ENCODE measurements at regions not wholly inside any gene's neighbourhood (a gene's known extent, or its start where the extent isn't known, plus 50 kb on each side); places are given as distances from the start of the nearest gene placed in this dataset.
"Not testable (repeated sequence)": the region's sequence is repeated elsewhere in the genome, so short reads cannot be mapped to it uniquely, and the experiment has no call there.

DNA sequence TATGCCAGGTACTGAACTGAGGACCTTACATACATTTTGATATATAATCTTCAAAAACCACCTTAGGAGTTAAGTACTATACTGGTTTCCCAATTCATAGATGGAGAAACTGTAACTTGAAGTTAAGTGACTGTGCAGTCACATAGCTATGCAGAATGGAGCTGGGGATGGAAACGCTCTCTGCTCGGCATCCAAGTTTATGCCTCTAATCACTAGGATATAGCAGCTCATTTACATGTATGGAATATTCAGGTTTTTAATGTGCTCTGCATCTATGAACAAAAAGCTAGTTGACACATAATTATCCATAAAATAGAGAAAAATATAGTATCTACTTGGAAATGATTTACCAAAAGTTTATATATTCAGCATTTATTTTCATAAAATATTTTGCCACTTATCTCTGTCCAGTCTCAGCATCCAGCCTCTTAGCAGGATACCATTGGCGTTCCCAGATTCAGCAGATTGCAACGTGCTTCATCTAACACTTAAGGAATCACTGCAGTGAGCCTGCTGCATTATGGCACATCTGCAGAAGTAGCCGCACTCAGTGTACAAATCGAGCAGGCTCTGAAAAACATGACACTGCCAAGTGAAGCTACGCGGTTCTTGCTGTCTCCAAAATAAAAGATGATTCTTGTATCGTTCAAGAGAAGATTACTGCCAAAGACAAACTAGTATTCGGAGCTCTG lies 70.4 kb downstream of the MRPL57 start:
- H3K4me3 ChIP-seq: no peak overlapping the region
- TF ChIP-seq POLR2A (IDR thresholded peaks at IDR 0.05) (no peak), POLR2AphosphoS5 (IDR thresholded peaks at IDR 0.05) (no peak)
- TF ChIP-seq, protein P1, sequence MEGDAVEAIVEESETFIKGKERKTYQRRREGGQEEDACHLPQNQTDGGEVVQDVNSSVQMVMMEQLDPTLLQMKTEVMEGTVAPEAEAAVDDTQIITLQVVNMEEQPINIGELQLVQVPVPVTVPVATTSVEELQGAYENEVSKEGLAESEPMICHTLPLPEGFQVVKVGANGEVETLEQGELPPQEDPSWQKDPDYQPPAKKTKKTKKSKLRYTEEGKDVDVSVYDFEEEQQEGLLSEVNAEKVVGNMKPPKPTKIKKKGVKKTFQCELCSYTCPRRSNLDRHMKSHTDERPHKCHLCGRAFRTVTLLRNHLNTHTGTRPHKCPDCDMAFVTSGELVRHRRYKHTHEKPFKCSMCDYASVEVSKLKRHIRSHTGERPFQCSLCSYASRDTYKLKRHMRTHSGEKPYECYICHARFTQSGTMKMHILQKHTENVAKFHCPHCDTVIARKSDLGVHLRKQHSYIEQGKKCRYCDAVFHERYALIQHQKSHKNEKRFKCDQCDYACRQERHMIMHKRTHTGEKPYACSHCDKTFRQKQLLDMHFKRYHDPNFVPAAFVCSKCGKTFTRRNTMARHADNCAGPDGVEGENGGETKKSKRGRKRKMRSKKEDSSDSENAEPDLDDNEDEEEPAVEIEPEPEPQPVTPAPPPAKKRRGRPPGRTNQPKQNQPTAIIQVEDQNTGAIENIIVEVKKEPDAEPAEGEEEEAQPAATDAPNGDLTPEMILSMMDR (IDR thresholded peaks at IDR 0.05): no peak
- H3K4me1 ChIP-seq (replicated peaks): no peaks in the 10 kb centered on the region
- WGBS: 77% methylated on average over 10 of the region's 10 CpGs
- DNase-seq (ENCODE audit: low spot score): no peak
- H3K27ac ChIP-seq: no peak overlapping the region
- H3K36me3 ChIP-seq: no peaks in the 10 kb centered on the region
- H3K9me3 ChIP-seq: no peaks in the 10 kb centered on the region
- H3K27me3 ChIP-seq (replicated peaks; ENCODE audit: insufficient read depth): no peaks in the 10 kb centered on the region
- intact Hi-C loops (cut with DNase I): no loop called here

DNA sequence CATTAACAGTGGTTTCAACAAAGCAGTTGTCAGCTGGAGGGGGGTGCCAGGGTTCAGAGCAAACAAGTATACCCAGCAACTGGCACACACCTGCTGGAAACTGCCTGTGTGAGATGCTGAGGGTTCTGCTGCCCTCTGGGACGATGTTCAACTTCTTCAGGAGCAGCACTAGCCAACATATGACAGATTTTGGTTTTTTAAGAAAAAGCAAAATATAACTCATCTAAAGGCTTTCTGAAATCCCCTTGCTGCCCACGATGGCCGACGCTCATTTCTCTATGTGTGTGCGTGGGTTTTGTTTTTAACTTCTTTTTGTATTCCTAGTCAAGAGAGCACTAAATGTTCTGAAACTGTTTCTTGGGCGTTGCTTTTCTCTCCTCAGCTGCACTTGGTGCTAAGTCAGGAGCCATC lies 79.9 kb downstream of the MRPL57 start:
- DNase-seq (ENCODE audit: low spot score): no peak
- H3K27me3 ChIP-seq (replicated peaks; ENCODE audit: insufficient read depth): no peaks in the 10 kb centered on the region
- no peak for TF ChIP-seq POLR2AphosphoS5 (IDR thresholded peaks at IDR 0.05)
- TF ChIP-seq, protein P1 (IDR thresholded peaks at IDR 0.05): no peak
- no peak for TF ChIP-seq POLR2A (IDR thresholded peaks at IDR 0.05)
- no peaks in the 10 kb centered on the region for H3K36me3 ChIP-seq
- no peak overlapping the region for H3K27ac ChIP-seq
- H3K4me1 ChIP-seq (replicated peaks): no peaks in the 10 kb centered on the region
- intact Hi-C loops (cut with DNase I): no loop called here
- H3K9me3 ChIP-seq: no peaks in the 10 kb centered on the region
- 49% methylated on average over 6 of the region's 6 CpGs for WGBS
- no peak overlapping the region for H3K4me3 ChIP-seq

DNA sequence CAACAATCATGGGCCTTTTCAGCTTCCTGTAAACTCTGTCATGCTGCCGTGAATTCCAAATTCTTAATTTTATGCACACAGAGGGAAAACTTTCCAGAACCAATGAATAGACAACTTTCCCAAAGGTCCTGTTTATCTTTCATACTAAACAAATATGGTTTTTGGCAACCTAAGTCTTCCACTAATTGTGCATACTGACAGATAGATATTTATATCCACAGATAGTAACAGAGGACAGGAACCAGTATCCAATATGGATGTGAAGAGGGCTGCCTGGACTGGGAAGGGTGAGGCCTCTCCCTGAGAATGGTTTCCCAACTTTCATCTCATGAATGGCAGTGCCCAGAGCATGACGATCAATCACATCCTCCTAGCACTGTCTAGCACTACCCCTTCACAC lies 80.4 kb downstream of the MRPL57 start:
- Histone ChIP-seq H3K27me3 (replicated peaks; ENCODE audit: insufficient read depth) (no peaks in the 10 kb centered on the region), H3K36me3 (no peaks in the 10 kb centered on the region), H3K27ac (no peak overlapping the region), H3K4me1 (replicated peaks) (no peaks in the 10 kb centered on the region), H3K4me3 (no peak overlapping the region), H3K9me3 (no peaks in the 10 kb centered on the region)
- 58% methylated on average over 2 of the region's 2 CpGs for WGBS
- no peak for DNase-seq (ENCODE audit: low spot score)
- intact Hi-C loops (cut with DNase I): no loop called here
- no peak for TF ChIP-seq POLR2AphosphoS5 (IDR thresholded peaks at IDR 0.05)
- no peak for TF ChIP-seq POLR2A (IDR thresholded peaks at IDR 0.05)
- TF ChIP-seq, protein P1 (IDR thresholded peaks at IDR 0.05): no peak

DNA sequence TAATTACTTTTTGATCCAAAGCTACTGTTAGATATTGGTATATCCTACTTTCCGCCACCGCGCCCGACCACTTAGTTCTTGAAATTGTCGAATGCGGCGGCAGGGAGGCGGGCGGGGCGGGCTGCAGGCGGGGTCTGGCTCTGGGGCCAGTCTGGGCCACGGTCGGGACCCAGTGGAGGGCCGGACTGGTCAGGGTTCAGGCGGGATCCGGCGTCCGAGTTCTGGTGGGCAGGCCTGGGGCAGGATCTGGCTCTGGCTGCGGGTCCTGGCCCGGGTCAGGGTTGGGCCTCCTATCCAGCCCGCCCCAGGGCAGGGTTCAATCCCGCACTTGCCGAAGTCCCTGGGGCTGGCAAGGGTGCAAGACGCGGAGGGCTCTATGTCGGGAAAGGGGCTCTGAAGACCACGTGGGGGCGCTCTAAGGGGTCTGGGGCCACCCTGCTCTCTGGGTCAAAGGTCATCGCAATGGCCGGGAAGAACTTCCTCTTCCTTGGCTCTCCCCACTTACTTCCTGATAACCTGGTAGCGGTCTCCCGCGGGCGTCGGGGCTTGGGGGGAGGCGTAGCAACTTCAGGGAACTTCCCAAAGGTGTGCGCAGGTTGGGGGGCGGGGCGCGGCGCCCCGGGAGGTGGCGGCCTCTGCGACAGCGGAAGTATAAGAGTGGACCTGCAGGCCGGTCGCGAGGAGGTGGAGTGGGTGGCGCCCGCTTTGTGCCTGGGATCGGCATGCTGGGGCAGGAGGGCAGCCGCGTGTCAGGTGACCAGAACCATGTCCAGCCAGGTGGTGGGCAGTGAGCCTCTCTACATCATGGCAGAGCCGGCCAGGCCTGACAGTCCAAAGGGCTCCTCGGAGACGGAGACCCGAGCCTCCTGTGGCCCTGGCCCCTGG lies 83.4 kb downstream of the MRPL57 start:
- no peaks in the 10 kb centered on the region for H3K27me3 ChIP-seq (replicated peaks; ENCODE audit: insufficient read depth)
- H3K4me3 ChIP-seq: no peak overlapping the region
- TF ChIP-seq POLR2A (IDR thresholded peaks at IDR 0.05): no peak
- TF ChIP-seq, protein P1 (IDR thresholded peaks at IDR 0.05): no peak
- TF ChIP-seq POLR2AphosphoS5 (IDR thresholded peaks at IDR 0.05): no peak
- H3K4me1 ChIP-seq (replicated peaks): no peaks in the 10 kb centered on the region
- no peak overlapping the region for H3K27ac ChIP-seq
- 95% methylated on average over 55 of the region's 57 CpGs for WGBS
- intact Hi-C loops (cut with DNase I): no loop called here
- no peaks in the 10 kb centered on the region for H3K36me3 ChIP-seq
- DNase-seq (ENCODE audit: low spot score): no peak
- no peaks in the 10 kb centered on the region for H3K9me3 ChIP-seq

DNA sequence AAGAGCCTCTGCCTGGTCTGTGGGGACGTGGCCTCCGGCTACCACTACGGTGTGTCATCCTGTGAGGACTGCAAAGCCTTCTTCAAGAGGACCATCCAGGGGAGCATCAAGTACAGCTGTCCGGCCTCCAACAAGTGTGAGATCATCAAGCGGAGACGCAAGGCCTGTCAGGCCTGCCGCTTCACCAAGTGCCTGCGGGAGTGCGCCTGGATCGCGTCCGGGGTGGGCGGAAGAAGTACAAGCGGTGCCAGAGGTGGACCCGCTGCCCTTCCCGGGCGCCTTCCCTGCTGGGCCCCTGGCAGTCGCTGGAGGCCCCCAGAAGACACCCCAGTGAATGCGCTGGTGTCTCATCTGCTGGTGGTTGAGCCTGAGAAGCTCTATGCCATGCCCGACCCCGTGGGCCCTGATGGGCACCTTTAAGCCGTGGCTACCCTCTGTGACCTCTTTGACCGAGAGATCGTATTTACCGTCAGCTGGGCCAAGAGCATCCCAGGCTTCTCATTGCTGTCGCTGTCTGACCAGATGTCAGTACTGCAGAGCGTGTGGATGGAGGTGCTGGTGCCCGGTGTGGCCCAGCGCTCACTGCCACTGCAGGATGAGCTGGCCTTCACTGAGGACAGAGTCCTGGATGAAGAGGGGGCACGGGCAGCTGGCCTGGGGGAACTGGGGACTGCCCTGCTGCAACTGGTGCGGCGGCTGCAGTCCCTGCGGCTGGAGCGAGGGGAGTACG lies 84.3 kb downstream of the MRPL57 start:
- H3K4me3 ChIP-seq; H3K9me3 ChIP-seq; intact Hi-C loops (cut with DNase I); H3K36me3 ChIP-seq; H3K4me1 ChIP-seq (replicated peaks); H3K27me3 ChIP-seq (replicated peaks; ENCODE audit: insufficient read depth); H3K27ac ChIP-seq; DNase-seq (ENCODE audit: low spot score): not testable (repeated sequence)
- WGBS: 95% methylated on average over 33 of the region's 35 CpGs

DNA sequence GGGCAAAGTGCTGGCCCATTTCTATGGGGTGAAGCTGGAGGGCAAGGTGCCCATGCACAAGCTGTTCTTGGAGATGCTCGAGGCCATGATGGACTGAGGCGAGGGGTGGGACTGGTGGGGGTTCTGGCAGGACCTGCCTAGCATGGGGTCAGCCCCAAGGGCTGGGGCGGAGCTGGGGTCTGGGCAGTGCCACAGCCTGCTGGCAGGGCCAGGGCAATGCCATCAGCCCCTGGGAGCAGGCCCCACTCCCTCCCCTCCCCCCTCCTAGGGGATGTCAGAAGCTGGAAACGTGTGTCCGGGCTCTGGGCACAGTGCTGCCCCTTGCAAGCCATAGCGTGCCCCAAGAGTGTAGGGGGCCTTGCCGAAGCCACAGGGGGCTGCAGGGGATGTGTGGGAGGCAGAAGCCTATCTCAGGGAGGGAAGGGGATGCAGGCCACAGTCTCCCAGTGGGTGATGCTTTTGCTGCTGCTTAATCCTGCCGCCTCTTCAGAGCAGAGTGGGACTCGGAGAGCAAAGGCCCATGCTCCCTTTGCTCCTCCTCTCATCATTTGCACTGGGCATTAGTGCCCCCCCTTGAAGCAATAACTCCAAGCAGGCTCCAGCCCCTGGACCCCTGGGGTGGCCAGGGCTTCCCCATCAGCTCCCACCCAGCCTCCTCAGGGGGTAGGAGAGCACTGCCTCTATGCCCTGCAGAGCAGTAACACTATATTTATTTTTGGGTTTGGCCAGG lies 85.2 kb downstream of the MRPL57 start:
- DNase-seq (ENCODE audit: low spot score); H3K27me3 ChIP-seq (replicated peaks; ENCODE audit: insufficient read depth); H3K9me3 ChIP-seq; H3K4me3 ChIP-seq; H3K27ac ChIP-seq; H3K36me3 ChIP-seq; H3K4me1 ChIP-seq (replicated peaks); intact Hi-C loops (cut with DNase I): not testable (repeated sequence)
- whole genome bisulfite sequencing: 72% methylated on average over 2 of the region's 9 CpGs

DNA sequence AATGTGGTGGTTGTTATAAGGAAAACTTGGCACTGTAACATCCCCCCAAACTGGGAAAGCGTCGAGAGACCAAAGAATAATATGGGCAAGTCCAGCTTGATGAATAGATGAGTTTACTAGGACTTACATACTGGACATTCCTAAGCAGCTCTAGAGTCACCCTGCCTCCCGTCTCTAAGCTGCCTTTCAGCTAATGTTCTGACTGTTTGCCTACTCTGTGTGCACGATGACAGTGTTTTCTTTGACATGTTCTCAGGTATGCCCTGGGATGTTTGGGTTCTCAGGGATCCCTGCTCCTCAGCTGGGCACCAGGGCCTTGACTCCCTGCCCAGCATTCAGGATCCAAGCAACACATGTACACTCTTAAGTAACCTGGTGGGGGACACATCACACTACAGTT lies 87.5 kb downstream of the MRPL57 start:
- H3K4me1 ChIP-seq (replicated peaks); H3K9me3 ChIP-seq; H3K27ac ChIP-seq; H3K27me3 ChIP-seq (replicated peaks; ENCODE audit: insufficient read depth); H3K36me3 ChIP-seq; intact Hi-C loops (cut with DNase I); DNase-seq (ENCODE audit: low spot score); H3K4me3 ChIP-seq: not testable (repeated sequence)
- 39% methylated on average over 3 of the region's 4 CpGs for WGBS
